HCT116 (cell line): ENCODE measurements at regions not wholly inside any gene's neighbourhood (a gene's known extent, or its start where the extent isn't known, plus 50 kb on each side); places are given as distances from the start of the nearest gene placed in this dataset.

Source experiments
- CTCF ChIP-seq, 3 experiments: fragments of 200-600 bp in 1 of 3; sonication (generic) in 1 of 3; IDR thresholded peaks in 2 of 3; conservative IDR thresholded peaks in 1 of 3; 2 replicates each; pipeline ENCODE4 v1.5.1; 2012 to 2017; ENCODE audit warnings: low read depth in 2 of 3, low read length in 2 of 3, antibody characterized with exemption in 1 of 3, borderline replicate concordance in 1 of 3, control low read depth in 1 of 3, mild to moderate bottlenecking in 1 of 3, mixed read lengths in 1 of 3, mixed run types in 1 of 3, moderate library complexity in 1 of 3; ENCODE audit not compliant: insufficient read depth in 1 of 3
- TF ChIP-seq, protein P1 (sequence below): IDR thresholded peaks from 2 replicates; pipeline ENCODE4 v1.6.1; 2012; ENCODE audit warnings: low read depth
- TF ChIP-seq, protein P2 (sequence below): IDR thresholded peaks from 2 replicates; pipeline ENCODE4 v1.6.1; 2012

DNA sequence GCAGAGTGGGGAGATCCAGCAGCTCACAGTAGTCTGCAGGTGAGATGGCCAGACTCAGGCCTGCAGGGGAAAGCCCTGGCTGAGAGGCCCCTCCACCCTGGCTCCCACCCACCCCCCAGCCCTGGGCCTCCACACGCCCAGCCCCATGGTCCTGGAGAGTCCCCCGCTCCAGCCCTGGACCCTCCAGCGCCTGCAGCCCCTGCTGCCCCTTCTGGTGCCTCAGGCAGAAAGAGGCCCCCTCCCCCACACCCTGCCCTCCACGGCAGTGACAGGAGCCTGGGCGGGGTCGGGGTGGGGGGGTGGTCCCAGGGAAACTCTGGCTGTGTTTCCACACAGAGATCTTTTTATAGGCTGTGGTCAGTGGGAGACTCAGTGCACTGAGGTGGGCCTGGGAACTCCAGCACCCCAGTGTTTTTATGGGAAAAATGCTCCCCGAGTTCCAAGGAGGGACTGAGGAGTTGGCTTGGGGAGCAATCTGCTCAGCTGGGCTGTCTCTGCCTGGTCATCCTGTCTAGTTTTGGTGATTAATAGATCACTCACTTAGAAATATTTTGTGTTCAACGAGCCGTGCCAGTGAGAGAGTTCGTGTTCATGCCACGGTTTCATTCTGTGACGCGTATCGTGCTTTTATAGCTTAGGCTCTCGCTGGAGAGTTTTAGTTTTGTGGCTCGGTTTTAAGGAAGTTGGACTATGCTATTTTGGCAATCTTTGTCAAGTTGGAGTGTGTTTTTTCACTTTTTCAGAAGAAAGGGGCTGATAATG lies 53.1 kb upstream of the HGFAC start:
- TF ChIP-seq, protein P1, sequence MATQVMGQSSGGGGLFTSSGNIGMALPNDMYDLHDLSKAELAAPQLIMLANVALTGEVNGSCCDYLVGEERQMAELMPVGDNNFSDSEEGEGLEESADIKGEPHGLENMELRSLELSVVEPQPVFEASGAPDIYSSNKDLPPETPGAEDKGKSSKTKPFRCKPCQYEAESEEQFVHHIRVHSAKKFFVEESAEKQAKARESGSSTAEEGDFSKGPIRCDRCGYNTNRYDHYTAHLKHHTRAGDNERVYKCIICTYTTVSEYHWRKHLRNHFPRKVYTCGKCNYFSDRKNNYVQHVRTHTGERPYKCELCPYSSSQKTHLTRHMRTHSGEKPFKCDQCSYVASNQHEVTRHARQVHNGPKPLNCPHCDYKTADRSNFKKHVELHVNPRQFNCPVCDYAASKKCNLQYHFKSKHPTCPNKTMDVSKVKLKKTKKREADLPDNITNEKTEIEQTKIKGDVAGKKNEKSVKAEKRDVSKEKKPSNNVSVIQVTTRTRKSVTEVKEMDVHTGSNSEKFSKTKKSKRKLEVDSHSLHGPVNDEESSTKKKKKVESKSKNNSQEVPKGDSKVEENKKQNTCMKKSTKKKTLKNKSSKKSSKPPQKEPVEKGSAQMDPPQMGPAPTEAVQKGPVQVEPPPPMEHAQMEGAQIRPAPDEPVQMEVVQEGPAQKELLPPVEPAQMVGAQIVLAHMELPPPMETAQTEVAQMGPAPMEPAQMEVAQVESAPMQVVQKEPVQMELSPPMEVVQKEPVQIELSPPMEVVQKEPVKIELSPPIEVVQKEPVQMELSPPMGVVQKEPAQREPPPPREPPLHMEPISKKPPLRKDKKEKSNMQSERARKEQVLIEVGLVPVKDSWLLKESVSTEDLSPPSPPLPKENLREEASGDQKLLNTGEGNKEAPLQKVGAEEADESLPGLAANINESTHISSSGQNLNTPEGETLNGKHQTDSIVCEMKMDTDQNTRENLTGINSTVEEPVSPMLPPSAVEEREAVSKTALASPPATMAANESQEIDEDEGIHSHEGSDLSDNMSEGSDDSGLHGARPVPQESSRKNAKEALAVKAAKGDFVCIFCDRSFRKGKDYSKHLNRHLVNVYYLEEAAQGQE: no peak
- TF ChIP-seq CTCF (IDR thresholded peaks at IDR 0.05 in 2 of 3, conservative IDR thresholded peaks at IDR 0.05 in 1 of 3; ENCODE audit: borderline replicate concordance in 1 of 3, insufficient read depth in 1 of 3, low read depth in 2 of 3, low read length in 2 of 3): no peak
- TF ChIP-seq, protein P2, sequence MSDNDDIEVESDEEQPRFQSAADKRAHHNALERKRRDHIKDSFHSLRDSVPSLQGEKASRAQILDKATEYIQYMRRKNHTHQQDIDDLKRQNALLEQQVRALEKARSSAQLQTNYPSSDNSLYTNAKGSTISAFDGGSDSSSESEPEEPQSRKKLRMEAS: no peak
